ENCODE measurements at regions not wholly inside any gene's neighbourhood (a gene's known extent, or its start where the extent isn't known, plus 50 kb on each side); places are given as distances from the start of the nearest gene placed in this dataset.

DNA sequence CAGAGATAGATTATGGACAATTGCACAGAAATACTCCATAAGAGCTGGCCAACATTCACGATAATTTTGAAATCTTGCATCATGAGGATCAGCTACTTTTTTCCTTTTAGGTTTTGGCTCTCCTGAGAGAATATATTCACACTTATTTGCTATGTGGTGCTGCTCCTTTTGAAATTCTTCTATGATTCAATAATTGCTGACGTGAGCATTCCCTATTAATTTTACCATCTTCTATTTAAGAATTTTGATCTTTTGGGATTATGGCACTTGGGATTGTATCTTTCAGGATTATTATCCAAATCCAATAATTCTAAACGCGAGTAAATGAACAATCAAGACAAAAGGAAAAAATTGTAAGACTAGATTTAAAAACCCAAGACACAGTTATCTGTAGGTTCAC is 358.8 kb downstream of the ELAVL2 start:
- intact Hi-C loops (cut with DNase I): no loop called here
- DNase-seq (ENCODE audit: extremely low spot score): no peak
- Histone ChIP-seq H3K4me1 (no peaks in the 10 kb centered on the region), H3K4me3 (no peak overlapping the region), H3K27ac (replicated peaks in 1 of 4) (no peak overlapping the region), H3K27me3 (no peaks in the 10 kb centered on the region), H3K9me3 (no peaks in the 10 kb centered on the region), H3K36me3 (no peaks in the 10 kb centered on the region)
- no peak for TF ChIP-seq POLR2A (IDR thresholded peaks at IDR 0.05; ENCODE audit: low read depth)
- TF ChIP-seq, protein P1, sequence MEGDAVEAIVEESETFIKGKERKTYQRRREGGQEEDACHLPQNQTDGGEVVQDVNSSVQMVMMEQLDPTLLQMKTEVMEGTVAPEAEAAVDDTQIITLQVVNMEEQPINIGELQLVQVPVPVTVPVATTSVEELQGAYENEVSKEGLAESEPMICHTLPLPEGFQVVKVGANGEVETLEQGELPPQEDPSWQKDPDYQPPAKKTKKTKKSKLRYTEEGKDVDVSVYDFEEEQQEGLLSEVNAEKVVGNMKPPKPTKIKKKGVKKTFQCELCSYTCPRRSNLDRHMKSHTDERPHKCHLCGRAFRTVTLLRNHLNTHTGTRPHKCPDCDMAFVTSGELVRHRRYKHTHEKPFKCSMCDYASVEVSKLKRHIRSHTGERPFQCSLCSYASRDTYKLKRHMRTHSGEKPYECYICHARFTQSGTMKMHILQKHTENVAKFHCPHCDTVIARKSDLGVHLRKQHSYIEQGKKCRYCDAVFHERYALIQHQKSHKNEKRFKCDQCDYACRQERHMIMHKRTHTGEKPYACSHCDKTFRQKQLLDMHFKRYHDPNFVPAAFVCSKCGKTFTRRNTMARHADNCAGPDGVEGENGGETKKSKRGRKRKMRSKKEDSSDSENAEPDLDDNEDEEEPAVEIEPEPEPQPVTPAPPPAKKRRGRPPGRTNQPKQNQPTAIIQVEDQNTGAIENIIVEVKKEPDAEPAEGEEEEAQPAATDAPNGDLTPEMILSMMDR (IDR thresholded peaks at IDR 0.05): no peak
- no peak for TF ChIP-seq POLR2AphosphoS5 (IDR thresholded peaks at IDR 0.05)
- TF ChIP-seq EP300 (IDR thresholded peaks at IDR 0.05): no peak
- WGBS: 85% methylated on average over 4 of the region's 4 CpGs

DNA sequence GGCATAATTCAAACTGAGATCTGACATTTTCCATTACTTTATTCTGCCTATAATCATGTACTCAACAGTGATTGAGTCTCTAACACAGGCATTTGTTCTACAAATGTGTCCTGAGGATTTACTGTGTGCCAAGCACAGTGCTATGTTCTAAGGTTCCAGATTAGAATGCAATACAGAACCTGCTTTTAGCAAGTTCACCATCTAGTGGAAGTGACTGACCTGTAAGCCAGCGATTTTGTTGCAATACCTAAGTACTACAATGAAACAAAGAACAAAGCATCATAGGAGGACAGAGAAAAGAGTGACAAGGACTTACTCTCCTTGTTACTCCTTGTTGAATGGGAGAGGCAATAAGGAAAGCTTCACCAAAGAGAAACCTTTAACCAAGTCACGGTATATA is 348.1 kb downstream of the ELAVL2 start:
- Histone ChIP-seq H3K4me3 (no peak overlapping the region), H3K4me1 (no peaks in the 10 kb centered on the region), H3K27ac (replicated peaks in 1 of 4) (no peak overlapping the region), H3K27me3 (no peaks in the 10 kb centered on the region), H3K36me3 (no peaks in the 10 kb centered on the region), H3K9me3 (no peaks in the 10 kb centered on the region)
- intact Hi-C loops (cut with DNase I): no loop called here
- 85% methylated on average over 2 of the region's 2 CpGs for WGBS
- TF ChIP-seq POLR2A (IDR thresholded peaks at IDR 0.05; ENCODE audit: low read depth) (no peak), POLR2AphosphoS5 (IDR thresholded peaks at IDR 0.05) (no peak), EP300 (IDR thresholded peaks at IDR 0.05) (no peak)
- TF ChIP-seq, protein P1 (IDR thresholded peaks at IDR 0.05): no peak
- DNase-seq (ENCODE audit: extremely low spot score): no peak

DNA sequence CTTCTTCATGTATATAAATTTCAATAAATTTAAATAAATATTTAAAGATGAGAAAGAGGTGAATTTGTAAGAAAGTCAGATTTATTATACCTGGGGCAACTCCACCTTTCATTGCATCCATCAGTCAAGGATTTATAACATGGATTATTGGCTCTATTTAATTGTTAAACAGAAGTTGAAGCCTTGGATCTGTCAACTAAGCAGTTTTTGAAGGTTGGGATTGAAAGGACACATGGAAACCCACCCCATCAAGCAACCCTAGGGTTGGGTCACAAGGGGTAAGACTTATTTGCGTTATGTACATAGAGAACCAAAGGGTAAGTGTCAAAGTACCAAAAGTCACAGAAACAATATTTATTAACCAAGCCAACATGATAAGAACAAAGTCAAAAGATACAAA is 342.5 kb downstream of the ELAVL2 start:
- Histone ChIP-seq H3K4me1 (no peaks in the 10 kb centered on the region), H3K4me3 (no peak overlapping the region), H3K27me3 (no peaks in the 10 kb centered on the region), H3K36me3 (no peaks in the 10 kb centered on the region), H3K9me3 (no peaks in the 10 kb centered on the region), H3K27ac (replicated peaks in 1 of 4) (no peak overlapping the region)
- DNase-seq (ENCODE audit: extremely low spot score): no peak
- WGBS: 94% methylated on average over 1 of the region's 1 CpG
- TF ChIP-seq, protein P1 (IDR thresholded peaks at IDR 0.05): no peak
- no peak for TF ChIP-seq POLR2AphosphoS5 (IDR thresholded peaks at IDR 0.05)
- TF ChIP-seq POLR2A (IDR thresholded peaks at IDR 0.05; ENCODE audit: low read depth): no peak
- TF ChIP-seq EP300 (IDR thresholded peaks at IDR 0.05): no peak
- intact Hi-C loops (cut with DNase I): no loop called here

DNA sequence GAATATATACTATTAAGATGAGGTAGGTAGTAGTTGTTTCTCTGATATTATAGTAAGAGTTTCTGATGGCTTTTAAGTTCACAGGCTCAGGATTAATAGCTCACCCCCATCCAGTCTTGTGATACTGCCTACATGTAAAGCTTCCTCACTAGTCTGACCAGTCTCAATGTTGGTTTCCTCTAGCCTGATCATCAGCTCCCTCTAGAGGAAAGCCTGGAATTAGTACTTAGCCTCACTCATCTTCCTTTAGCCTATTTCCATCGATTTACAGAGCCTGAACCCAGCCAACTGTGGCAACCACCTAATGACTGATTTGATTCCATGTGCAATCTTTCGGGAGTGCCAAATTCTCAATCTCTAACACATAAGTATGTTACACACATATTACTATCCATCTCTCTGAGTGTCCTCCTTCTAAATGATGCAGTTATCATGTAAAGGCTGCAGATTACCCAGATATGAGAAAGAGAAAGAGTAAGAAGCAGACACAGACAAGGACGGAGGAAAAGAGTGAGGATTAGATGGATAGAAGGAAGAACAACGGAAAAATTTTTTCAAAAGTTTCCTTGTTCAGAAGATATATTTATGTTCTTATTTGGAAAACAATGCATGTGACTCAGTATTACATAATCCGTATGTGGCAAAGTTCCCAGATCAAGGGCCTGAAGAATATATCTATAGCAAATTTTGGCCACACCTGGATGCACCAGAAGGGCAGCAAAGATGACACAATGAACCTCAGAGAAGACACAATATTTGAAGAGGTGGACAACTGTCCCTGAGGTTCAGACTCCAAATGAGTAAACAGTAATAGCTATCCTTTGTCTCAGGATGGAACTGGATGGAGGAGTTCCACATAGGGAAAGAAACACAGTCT is 333.7 kb downstream of the ELAVL2 start:
- H3K4me3 ChIP-seq: no peak overlapping the region
- intact Hi-C loops (cut with DNase I): no loop called here
- no peak for DNase-seq (ENCODE audit: extremely low spot score)
- no peaks in the 10 kb centered on the region for H3K36me3 ChIP-seq
- H3K27me3 ChIP-seq: no peaks in the 10 kb centered on the region
- H3K27ac ChIP-seq (replicated peaks in 1 of 4): no peak overlapping the region
- H3K9me3 ChIP-seq: no peaks in the 10 kb centered on the region
- WGBS: 45% methylated on average over 5 of the region's 5 CpGs
- TF ChIP-seq, protein P1 (IDR thresholded peaks at IDR 0.05): peak in 2 of 3 experiments; percentile 31 to 49
- no peak for TF ChIP-seq POLR2AphosphoS5 (IDR thresholded peaks at IDR 0.05)
- TF ChIP-seq POLR2A (IDR thresholded peaks at IDR 0.05; ENCODE audit: low read depth): no peak
- no peak for TF ChIP-seq EP300 (IDR thresholded peaks at IDR 0.05)
- peaks cover 0 to 6% (median 0%) of the 10 kb centered on the region in 4 donors for H3K4me1 ChIP-seq

Data from esophagus muscularis mucosa (tissue), 4 donors.